NCI-H524 treated with DMSO at 0.1 percent for 48 hours (cell line): ENCODE measurements at regions not wholly inside any gene's neighbourhood (a gene's known extent, or its start where the extent isn't known, plus 50 kb on each side); places are given as distances from the start of the nearest gene placed in this dataset.
"Not testable (repeated sequence)": the region's sequence is repeated elsewhere in the genome, so short reads cannot be mapped to it uniquely, and the experiment has no call there.

Source experiments
- DNase-seq: peaks from one replicate; lab custom pipeline; 2025; lab: John Stamatoyannopoulos, UW

DNA sequence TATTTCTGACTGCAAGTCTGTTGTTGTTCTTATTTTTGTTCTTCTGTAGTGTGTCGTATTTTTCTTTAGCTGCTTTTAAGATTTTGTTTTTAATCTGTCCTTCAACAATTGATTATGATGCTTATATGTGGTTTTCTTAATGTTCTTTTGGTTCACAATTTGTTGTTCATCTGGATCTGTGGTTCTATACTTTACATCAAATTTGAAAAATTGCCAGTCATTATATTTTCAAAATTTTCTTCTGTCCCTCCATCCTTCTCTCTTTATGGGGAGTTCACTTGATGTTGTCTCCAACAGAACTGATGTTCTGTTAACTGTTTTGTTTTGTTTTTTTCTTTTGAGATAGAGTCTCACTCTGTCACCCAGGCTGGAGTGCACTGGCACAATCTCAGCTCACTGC, 378.5 kb upstream of the CD180 start:
- no peak for DNase-seq

GRCh38 chr5:67561151-67561932, 364.7 kb upstream of the CD180 start:
- no peak for DNase-seq

DNA sequence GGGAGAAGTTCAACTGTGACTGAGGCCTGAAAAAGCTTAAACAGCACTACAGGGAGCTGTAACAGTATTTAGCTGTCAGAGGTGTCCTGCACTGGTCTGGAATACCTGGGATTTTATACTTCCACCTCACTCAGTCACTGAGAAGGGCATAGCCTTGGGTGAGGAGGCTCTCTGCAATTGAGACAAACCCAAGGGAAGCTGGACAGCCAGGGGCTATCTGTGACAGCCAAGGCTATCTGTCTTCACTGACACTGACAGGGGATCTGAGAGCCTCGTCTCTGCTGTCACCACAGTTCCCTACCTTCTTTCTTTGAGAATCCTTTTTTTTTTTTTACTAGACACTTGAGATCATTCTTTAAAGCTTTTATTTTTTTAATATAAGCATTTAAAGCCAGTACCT, 356.2 kb upstream of the CD180 start:
- no peak for DNase-seq

DNA sequence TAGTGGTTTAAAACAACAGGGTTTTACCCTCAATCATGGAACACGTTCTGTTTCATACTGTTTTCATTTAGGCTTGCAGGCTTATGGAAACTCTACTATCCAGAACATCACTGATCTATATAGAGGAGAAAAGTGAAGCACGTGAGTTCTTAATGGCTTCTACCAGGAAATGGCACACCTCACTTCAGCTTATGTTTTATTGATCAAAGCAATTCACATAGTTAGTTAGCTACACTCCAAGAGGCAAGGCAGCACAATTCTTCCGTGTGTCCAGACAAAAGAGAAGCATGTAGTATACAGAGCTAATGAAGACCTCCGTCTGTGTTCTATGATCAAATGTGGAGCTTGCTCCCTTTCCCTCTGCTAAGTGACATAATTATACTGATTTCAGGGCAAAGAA, 353.3 kb upstream of the CD180 start:
- DNase-seq: no peak

- no peak for DNase-seq
These were observed 352.7 kb upstream of the CD180 start for GRCh38 chr5:67549296-67549618.

DNA sequence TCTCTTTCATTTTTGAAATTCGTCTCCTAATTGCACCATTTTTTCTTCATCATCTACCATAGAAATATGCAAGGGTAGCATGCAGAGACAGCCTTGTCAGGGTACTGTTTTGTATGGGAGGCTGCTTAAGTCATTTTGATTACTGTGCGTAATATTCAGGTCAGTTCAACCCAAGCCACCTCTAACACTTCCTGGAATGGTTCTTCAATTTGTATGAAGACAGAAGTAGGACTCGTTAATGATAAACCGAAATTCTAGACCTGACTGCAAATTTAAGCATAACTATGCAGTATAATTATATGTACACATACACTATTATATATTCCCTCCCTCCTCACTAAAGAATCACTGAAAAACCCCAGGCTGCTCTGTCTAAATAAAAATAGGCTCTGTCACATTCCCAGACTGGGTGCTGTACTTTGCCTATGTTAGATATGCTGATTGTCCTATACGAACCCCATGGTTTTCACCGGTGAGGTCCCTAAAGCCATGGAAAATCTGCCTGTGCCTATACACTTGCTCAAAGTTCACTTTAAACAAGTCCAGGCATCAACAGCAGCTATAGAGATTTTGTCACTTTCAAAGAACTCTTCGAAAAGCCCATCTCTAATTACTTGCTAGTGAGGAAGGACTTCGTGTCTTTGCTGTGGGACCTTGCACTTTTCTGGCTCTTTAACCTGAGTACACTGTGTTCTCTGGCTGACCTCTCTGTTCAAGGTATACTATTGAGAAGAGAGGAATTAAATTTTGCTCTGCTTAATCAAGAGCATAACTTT, 352.1 kb upstream of the CD180 start:
- no peak for DNase-seq

GRCh38 chr5:67547682-67548081, 351.1 kb upstream of the CD180 start:
- no peak for DNase-seq

- DNase-seq: not testable (repeated sequence)
These were observed 348.3 kb upstream of the CD180 start for GRCh38 chr5:67544942-67545341.

- DNase-seq: no peak
These were observed 347.2 kb upstream of the CD180 start for GRCh38 chr5:67543720-67544270.

- DNase-seq: no peak
These were observed 345.9 kb upstream of the CD180 start for GRCh38 chr5:67542479-67542878.

GRCh38 chr5:67541875-67542274, 345.3 kb upstream of the CD180 start:
- DNase-seq: no peak

- no peak for DNase-seq
These were observed 342.4 kb upstream of the CD180 start for GRCh38 chr5:67538855-67539506.

GRCh38 chr5:67537439-67538148, 341.0 kb upstream of the CD180 start:
- DNase-seq: no peak

- no peak for DNase-seq
These were observed 340.3 kb upstream of the CD180 start for GRCh38 chr5:67536866-67537265.

GRCh38 chr5:67530609-67531255, 334.1 kb upstream of the CD180 start:
- DNase-seq: no peak

GRCh38 chr5:67528953-67529352, 332.4 kb upstream of the CD180 start:
- no peak for DNase-seq

DNA sequence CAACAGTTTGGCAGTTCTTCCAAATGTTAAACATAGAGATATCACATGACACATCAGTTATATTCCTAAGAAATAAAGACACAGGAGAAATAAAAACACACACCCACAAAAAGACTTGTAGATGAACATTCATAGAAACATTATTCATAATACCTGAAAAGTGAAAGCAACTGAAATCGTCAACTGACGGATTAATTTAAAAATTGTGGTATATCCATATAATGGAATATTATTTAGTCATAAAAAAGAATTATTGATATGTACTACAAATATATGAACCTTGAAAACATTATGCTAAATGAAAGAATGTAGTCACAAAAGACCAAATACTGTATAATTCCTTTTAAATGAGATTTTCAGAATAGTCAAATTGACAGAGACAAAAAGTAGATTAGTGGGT, 330.2 kb upstream of the CD180 start:
- DNase-seq: no peak

DNA sequence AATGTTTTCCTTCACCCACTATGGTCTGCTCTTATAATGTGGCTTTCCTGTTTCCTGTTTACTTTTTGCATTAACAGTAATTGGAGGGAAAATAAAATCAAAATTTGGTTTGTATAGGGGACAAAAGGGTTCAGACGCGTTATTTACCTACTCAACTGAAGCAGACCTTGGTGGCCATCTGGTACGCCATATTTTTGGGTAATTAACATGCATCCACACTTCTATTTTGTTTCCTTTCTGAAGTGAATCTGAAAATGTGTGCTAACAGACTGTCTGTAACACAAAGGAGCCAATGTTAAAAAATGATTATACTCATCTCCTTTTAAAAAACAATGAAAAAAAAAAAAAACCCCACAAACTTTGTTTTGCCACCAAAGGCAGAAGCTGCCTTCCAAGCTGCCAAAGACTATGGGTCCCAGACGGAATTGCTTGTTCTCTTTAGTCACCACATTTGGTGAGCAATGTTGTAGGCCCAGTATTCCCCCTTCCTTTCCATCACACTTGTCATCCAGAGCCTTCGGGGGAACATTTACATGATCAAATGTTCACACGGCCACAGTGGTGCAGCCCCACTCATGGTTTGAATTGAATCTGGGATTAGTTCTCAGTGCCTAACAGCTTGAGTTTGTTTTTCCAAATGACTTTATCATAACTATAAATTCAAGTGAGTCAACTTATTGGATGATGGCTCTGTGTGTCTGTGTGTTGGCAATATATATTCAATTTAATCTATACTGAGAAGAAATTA, 323.7 kb upstream of the CD180 start:
- DNase-seq: no peak

GRCh38 chr5:67518227-67518626, 321.6 kb upstream of the CD180 start:
- DNase-seq: no peak

GRCh38 chr5:67516948-67517565, 320.5 kb upstream of the CD180 start:
- DNase-seq: no peak
